Activated CD4-positive, CD25-positive, alpha-beta regulatory T cell treated with anti-CD3 and anti-CD28 coated beads, Interleukin-2, amount 50 U/mL, for 72 hours (primary cell): ENCODE measurements at regions not wholly inside any gene's neighbourhood (a gene's known extent, or its start where the extent isn't known, plus 50 kb on each side); places are given as distances from the start of the nearest gene placed in this dataset.

Source experiments
- DNase-seq: peaks from one replicate; pipeline ENCODE4 v3.0.0; 2021

GRCh38 chr5:71230839-71231505 lies 163.5 kb upstream of the GTF2H2 start:
- DNase-seq, result peak; percentile 20
